ENCODE measurements at regions not wholly inside any gene's neighbourhood (a gene's known extent, or its start where the extent isn't known, plus 50 kb on each side); places are given as distances from the start of the nearest gene placed in this dataset.

DNA sequence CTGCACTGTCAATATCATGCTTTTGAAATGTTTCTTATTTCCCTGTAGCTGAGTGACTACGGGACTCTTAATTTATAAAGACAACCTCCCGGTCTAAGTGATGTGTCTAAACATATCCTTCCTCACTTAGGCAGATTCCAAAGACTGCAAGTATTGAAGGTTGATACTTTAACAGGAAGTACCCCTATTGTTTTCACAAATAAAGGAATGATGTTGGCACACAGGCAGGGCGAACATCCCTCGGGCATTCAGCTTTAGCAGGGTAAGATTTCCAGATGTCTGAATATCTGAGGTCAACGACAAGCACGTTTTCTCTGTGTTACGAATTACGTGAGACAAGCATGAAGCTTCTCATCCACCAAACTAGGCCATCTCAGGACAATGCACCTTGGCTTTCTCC, 638.0 kb upstream of the FRG1 start:
- no peak overlapping the region for H3K27ac Mint-ChIP-seq (ENCODE audit: unreplicated experiment)

GRCh38 chr4:189304167-189304566, 636.5 kb upstream of the FRG1 start:
- CTCF ChIA-PET = no interaction called here

More for the DNA sequence above, 638.0 kb upstream of the FRG1 start:
- Mint-ChIP-seq H3K36me3 (ENCODE audit: insufficient read depth, unreplicated experiment) (no peaks in the 10 kb centered on the region), H3K27me3 (ENCODE audit: unreplicated experiment) (no peaks in the 10 kb centered on the region), H3K4me3 (ENCODE audit: low read depth, unreplicated experiment) (no peak overlapping the region), H3K4me1 (ENCODE audit: low read depth, unreplicated experiment) (no peaks in the 10 kb centered on the region), H3K9me3 (ENCODE audit: low read depth, unreplicated experiment) (peaks cover 2% of the 10 kb centered on the region)
- intact Hi-C loops (cut with micrococcal nuclease; ENCODE audit: unreplicated experiment) = no loop called here
- BruUV-seq (replicated peaks) = no TSS peak
- TF ChIP-seq, protein P1, sequence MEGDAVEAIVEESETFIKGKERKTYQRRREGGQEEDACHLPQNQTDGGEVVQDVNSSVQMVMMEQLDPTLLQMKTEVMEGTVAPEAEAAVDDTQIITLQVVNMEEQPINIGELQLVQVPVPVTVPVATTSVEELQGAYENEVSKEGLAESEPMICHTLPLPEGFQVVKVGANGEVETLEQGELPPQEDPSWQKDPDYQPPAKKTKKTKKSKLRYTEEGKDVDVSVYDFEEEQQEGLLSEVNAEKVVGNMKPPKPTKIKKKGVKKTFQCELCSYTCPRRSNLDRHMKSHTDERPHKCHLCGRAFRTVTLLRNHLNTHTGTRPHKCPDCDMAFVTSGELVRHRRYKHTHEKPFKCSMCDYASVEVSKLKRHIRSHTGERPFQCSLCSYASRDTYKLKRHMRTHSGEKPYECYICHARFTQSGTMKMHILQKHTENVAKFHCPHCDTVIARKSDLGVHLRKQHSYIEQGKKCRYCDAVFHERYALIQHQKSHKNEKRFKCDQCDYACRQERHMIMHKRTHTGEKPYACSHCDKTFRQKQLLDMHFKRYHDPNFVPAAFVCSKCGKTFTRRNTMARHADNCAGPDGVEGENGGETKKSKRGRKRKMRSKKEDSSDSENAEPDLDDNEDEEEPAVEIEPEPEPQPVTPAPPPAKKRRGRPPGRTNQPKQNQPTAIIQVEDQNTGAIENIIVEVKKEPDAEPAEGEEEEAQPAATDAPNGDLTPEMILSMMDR (IDR thresholded peaks at IDR 0.05; ENCODE audit: unreplicated experiment) = no peak
- no peak for DNase-seq
- CTCF ChIA-PET = no interaction called here

DNA sequence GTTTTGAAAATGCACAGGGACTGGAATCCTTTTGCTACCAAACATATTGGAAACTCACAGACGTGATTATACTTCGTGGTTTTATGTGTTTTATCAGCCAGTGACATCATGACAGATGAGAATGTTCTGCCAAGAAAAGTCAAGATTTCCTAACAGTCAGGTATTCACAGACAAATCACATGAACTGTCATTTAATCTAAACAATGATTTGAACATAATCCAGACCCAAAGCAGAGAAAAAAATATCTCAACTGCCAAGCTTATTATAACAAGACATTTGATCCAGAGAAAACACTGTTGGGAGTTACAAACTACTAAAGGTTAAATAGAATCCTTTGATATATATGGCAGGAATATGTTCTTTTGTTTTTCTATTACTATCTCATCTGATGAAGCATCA, 635.9 kb upstream of the FRG1 start:
- H3K4me1 Mint-ChIP-seq (ENCODE audit: low read depth, unreplicated experiment) = no peaks in the 10 kb centered on the region
- TF ChIP-seq, protein P1 (IDR thresholded peaks at IDR 0.05; ENCODE audit: unreplicated experiment) = no peak
- BruUV-seq (replicated peaks) = no TSS peak
- no peaks in the 10 kb centered on the region for H3K27me3 Mint-ChIP-seq (ENCODE audit: unreplicated experiment)
- CTCF ChIA-PET = no interaction called here
- no peaks in the 10 kb centered on the region for H3K36me3 Mint-ChIP-seq (ENCODE audit: insufficient read depth, unreplicated experiment)
- H3K9me3 Mint-ChIP-seq (ENCODE audit: low read depth, unreplicated experiment) = peaks cover 2% of the 10 kb centered on the region
- no peak for DNase-seq
- intact Hi-C loops (cut with micrococcal nuclease; ENCODE audit: unreplicated experiment) = no loop called here
- H3K27ac Mint-ChIP-seq (ENCODE audit: unreplicated experiment) = no peak overlapping the region
- no peak overlapping the region for H3K4me3 Mint-ChIP-seq (ENCODE audit: low read depth, unreplicated experiment)

More at GRCh38 chr4:189304167-189304566, 636.5 kb upstream of the FRG1 start:
- no peaks in the 10 kb centered on the region for H3K36me3 Mint-ChIP-seq (ENCODE audit: insufficient read depth, unreplicated experiment)
- intact Hi-C loops (cut with micrococcal nuclease; ENCODE audit: unreplicated experiment) = no loop called here
- no peaks in the 10 kb centered on the region for H3K4me1 Mint-ChIP-seq (ENCODE audit: low read depth, unreplicated experiment)
- no peak for DNase-seq
- peaks cover 2% of the 10 kb centered on the region for H3K9me3 Mint-ChIP-seq (ENCODE audit: low read depth, unreplicated experiment)
- H3K27me3 Mint-ChIP-seq (ENCODE audit: unreplicated experiment) = no peaks in the 10 kb centered on the region
- no peak overlapping the region for H3K27ac Mint-ChIP-seq (ENCODE audit: unreplicated experiment)
- TF ChIP-seq, protein P1 (IDR thresholded peaks at IDR 0.05; ENCODE audit: unreplicated experiment) = no peak
- no peak overlapping the region for H3K4me3 Mint-ChIP-seq (ENCODE audit: low read depth, unreplicated experiment)
- no TSS peak for BruUV-seq (replicated peaks)

DNA sequence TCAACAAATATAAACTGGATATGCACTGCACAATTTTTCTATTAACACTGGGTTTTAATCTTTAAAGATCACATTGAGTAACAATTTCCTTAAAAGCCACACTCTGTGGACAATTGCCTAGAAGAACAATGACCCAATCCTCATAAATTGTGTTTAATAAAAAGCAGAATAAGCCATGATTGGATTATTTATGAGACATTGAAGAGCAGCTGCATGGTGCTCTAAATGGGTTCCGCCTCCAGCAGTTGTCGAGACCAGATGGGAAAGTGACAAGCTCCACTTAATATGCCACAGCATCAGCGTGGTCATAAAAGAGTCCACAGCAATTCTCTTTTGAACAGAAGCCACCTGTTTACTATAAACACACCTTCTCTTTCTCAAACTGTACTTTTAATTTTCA, 635.2 kb upstream of the FRG1 start:
- DNase-seq = no peak
- Mint-ChIP-seq H3K27me3 (ENCODE audit: unreplicated experiment) (no peaks in the 10 kb centered on the region), H3K4me1 (ENCODE audit: low read depth, unreplicated experiment) (no peaks in the 10 kb centered on the region), H3K27ac (ENCODE audit: unreplicated experiment) (no peak overlapping the region), H3K4me3 (ENCODE audit: low read depth, unreplicated experiment) (no peak overlapping the region), H3K36me3 (ENCODE audit: insufficient read depth, unreplicated experiment) (no peaks in the 10 kb centered on the region), H3K9me3 (ENCODE audit: low read depth, unreplicated experiment) (peaks cover 2% of the 10 kb centered on the region)
- TF ChIP-seq, protein P1 (IDR thresholded peaks at IDR 0.05; ENCODE audit: unreplicated experiment) = no peak
- BruUV-seq (replicated peaks) = no TSS peak
- CTCF ChIA-PET = no interaction called here
- intact Hi-C loops (cut with micrococcal nuclease; ENCODE audit: unreplicated experiment) = no loop called here
